GM12874 (cell line): ENCODE measurements at regions not wholly inside any gene's neighbourhood (a gene's known extent, or its start where the extent isn't known, plus 50 kb on each side); places are given as distances from the start of the nearest gene placed in this dataset.

Experiments
- CTCF ChIP-seq: IDR thresholded peaks from 2 replicates; pipeline ENCODE4 v1.5.1; 2011; ENCODE audit warnings: low read depth, mild to moderate bottlenecking, control low read depth, low read length, moderate library complexity; ENCODE audit not compliant: insufficient read depth

- TF ChIP-seq CTCF = no peak
Observed at GRCh38 chr20:60148885-60149284, 190.7 kb downstream of the CDH26 start.

- no peak for TF ChIP-seq CTCF
Observed at GRCh38 chr20:60152792-60153191, 194.6 kb downstream of the CDH26 start.

- no peak for TF ChIP-seq CTCF
Observed at GRCh38 chr20:60160451-60161145, 202.4 kb downstream of the CDH26 start.

- no peak for TF ChIP-seq CTCF
Observed at GRCh38 chr20:60167812-60168211, 209.6 kb downstream of the CDH26 start.

DNA sequence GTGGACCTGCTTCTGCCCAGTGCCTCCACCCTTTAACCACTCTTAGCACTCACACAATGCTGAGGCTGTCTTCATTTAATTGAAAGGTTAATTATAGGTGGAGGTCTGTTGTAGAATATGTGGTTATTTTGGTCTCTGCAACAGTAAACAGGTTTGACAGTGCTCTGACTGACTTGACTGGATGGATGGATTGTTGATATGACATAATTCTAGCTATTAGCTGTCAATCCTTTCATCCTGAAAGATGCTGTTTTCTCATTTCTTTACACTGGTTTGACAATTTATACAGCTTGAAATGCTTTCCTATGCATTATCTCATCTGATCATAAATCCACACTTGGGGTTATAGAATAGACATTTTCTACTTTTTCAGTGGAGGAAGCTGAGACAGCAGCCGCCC lies 210.7 kb downstream of the CDH26 start:
- TF ChIP-seq CTCF = no peak

DNA sequence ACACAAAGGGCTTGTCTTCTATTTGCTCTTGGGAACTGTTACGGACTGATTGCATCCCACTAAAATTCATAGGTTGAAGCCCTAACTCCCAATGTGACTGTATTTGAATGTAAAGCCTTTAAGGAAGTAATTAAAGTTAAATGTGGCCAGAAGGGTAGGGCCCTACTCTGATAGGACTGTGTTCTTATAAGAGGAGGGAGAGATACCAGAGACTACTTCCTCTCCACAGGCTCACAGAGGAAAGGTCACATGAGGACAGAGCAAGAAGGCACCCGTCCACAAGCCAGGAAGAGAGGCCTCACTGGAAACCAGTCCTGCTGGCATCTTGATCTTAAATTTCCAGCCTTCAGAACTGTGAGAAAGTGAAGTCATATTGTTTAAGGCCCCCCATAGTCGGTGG lies 211.9 kb downstream of the CDH26 start:
- no peak for TF ChIP-seq CTCF

DNA sequence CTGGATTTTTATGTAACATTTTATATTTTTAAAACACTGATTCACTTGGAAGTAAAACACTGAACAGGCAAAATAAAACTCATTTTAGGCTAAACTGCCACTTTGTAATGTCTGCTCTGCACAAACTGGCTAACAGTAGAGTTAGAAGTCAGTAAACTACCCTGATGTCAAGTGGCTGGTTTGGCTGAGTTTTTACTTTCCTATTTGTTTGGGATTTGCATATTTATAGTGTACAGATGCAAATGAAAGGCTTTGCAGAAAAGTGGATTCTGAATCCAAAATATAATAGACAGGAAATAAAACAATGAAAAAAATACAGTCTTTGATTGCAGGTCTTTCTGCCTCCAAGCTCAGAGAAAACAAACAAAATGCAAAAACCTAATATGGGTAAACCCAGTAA lies 213.1 kb downstream of the CDH26 start:
- TF ChIP-seq CTCF = no peak

DNA sequence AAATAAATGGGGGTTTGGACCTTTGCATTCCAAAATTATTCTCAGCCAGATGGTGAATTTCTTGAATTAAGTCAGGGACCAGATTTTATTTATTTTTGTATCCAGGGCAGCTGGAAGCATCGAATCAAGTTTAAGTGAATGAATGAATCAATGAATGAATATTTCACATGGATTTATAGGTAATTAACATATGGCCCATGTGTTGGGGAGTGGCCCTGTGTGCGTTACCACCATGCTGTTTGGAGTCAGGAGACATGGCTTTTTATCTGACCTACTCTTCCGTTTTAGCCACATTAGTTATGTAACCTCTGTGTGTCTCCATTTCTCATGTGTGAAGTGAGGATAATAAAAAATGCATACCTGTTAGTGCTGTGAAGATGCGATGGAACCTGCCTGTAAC lies 213.5 kb downstream of the CDH26 start:
- TF ChIP-seq CTCF = no peak
